SK-N-SH (cell line): ENCODE measurements at regions not wholly inside any gene's neighbourhood (a gene's known extent, or its start where the extent isn't known, plus 50 kb on each side); places are given as distances from the start of the nearest gene placed in this dataset.

Experiments
- CTCF ChIP-seq: fragments of 200-600 bp; sonication (generic); IDR thresholded peaks from 2 replicates; pipeline ENCODE4 v1.6.1; 2017; ENCODE audit warnings: antibody characterized with exemption, mild to moderate bottlenecking, moderate library complexity
- EP300 ChIP-seq, 2 experiments: IDR thresholded peaks; 2 replicates each; pipeline versions ENCODE4 v1.4.0 to v1.6.1; 2012; ENCODE audit warnings: borderline replicate concordance in 1 of 2, low read depth in 1 of 2, low read length in 1 of 2
- FOSL2 ChIP-seq: IDR thresholded peaks from 2 replicates; pipeline ENCODE4 v1.4.0; 2012; ENCODE audit warnings: low read depth, mild to moderate bottlenecking, moderate library complexity, borderline replicate concordance
- RCOR1 ChIP-seq: fragments of 150-350 bp; IDR thresholded peaks from 2 replicates; pipeline ENCODE4 v1.6.1; 2017; ENCODE audit warnings: antibody characterized with exemption, low read length
- REST ChIP-seq: IDR thresholded peaks from 2 replicates; pipeline ENCODE4 v1.6.1; 2012; ENCODE audit warnings: mild to moderate bottlenecking, low read depth, low read length, moderate library complexity
- SMC3 ChIP-seq: IDR thresholded peaks from 2 replicates; pipeline ENCODE4 v1.6.1; 2012; ENCODE audit warnings: low read depth, low read length, improper control_type of control experiment
- TAF1 ChIP-seq: IDR thresholded peaks from 2 replicates; pipeline ENCODE4 v1.6.1; 2012; ENCODE audit warnings: low read depth, mild to moderate bottlenecking, low read length, moderate library complexity, borderline replicate concordance
- TCF12 ChIP-seq: IDR thresholded peaks from 2 replicates; pipeline ENCODE4 v1.4.0; 2012
- USF1 ChIP-seq: IDR thresholded peaks from 2 replicates; pipeline ENCODE4 v1.4.0; 2012; ENCODE audit warnings: low read depth, borderline replicate concordance
- YY1 ChIP-seq: IDR thresholded peaks from 2 replicates; pipeline ENCODE4 v1.4.0; 2012; ENCODE audit warnings: low read depth, mild to moderate bottlenecking

- TF ChIP-seq CTCF: no peak
- no peak for TF ChIP-seq TAF1
- TF ChIP-seq SMC3: no peak
- no peak for TF ChIP-seq USF1
- TF ChIP-seq TCF12: no peak
- no peak for TF ChIP-seq FOSL2
- TF ChIP-seq YY1: no peak
- no peak for TF ChIP-seq EP300 (IDR thresholded peaks at IDR 0.05; ENCODE audit: borderline replicate concordance in 1 of 2, low read depth in 1 of 2, low read length in 1 of 2)
- TF ChIP-seq REST: no peak
- no peak for TF ChIP-seq RCOR1
Observed at GRCh38 chr1:193487722-193488121, 301.3 kb upstream of the B3GALT2 start.
